Fibroblast of the aortic adventitia (primary cell): ENCODE measurements at regions not wholly inside any gene's neighbourhood (a gene's known extent, or its start where the extent isn't known, plus 50 kb on each side); places are given as distances from the start of the nearest gene placed in this dataset.

Source experiments
- DNase-seq: peaks from one replicate; pipeline ENCODE4 v3.0.0-alpha.2; 2010; ENCODE audit warnings: low read depth
- H3K4me3 ChIP-seq: 2 replicates; pipeline ENCODE4 v1.5.1; 2011; ENCODE audit warnings: low read depth, mild to moderate bottlenecking, control low read depth, low read length, moderate library complexity
- TF ChIP-seq, protein P1 (sequence below): IDR thresholded peaks from 2 replicates; pipeline ENCODE4 v1.5.1; 2011; ENCODE audit warnings: mild to moderate bottlenecking, low read length, control low read depth, inconsistent platforms; ENCODE audit not compliant: insufficient read depth

DNA sequence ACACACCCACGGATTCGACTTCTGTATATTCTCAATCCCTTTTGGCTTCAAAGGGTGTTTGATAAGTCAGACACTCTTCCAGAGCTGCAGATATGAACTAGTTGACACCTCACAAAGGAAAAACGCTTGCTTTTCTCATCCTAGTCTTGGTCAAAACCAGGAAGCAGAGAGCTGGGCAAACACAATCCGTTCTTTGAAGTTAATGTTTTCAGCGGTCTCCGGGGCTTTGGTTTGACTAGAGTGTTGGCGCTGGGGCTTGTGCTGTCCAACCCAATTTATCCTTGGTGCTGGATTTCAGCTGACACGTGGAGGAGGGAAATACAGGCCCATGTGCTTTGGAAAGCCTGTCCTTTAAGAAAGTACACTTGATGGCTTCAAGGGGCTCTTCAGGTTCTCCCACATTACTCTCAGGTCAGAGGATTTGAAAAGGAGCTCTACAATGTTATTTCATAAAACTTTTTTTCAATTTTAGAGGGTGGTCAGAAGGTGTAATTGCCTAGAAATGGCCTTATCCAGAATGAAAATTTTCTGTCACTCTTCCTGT lies 985.8 kb downstream of the VRK1 start:
- DNase-seq: no peak
- no peak overlapping the region for H3K4me3 ChIP-seq
- TF ChIP-seq, protein P1, sequence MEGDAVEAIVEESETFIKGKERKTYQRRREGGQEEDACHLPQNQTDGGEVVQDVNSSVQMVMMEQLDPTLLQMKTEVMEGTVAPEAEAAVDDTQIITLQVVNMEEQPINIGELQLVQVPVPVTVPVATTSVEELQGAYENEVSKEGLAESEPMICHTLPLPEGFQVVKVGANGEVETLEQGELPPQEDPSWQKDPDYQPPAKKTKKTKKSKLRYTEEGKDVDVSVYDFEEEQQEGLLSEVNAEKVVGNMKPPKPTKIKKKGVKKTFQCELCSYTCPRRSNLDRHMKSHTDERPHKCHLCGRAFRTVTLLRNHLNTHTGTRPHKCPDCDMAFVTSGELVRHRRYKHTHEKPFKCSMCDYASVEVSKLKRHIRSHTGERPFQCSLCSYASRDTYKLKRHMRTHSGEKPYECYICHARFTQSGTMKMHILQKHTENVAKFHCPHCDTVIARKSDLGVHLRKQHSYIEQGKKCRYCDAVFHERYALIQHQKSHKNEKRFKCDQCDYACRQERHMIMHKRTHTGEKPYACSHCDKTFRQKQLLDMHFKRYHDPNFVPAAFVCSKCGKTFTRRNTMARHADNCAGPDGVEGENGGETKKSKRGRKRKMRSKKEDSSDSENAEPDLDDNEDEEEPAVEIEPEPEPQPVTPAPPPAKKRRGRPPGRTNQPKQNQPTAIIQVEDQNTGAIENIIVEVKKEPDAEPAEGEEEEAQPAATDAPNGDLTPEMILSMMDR: no peak

- TF ChIP-seq, protein P1: no peak
- H3K4me3 ChIP-seq: no peak overlapping the region
- no peak for DNase-seq
Measured at GRCh38 chr14:97785495-97785894, 988.3 kb downstream of the VRK1 start.

- TF ChIP-seq, protein P1: no peak
- no peak for DNase-seq
- H3K4me3 ChIP-seq: no peak overlapping the region
Measured at GRCh38 chr14:97788364-97788763, 991.2 kb downstream of the VRK1 start.

DNA sequence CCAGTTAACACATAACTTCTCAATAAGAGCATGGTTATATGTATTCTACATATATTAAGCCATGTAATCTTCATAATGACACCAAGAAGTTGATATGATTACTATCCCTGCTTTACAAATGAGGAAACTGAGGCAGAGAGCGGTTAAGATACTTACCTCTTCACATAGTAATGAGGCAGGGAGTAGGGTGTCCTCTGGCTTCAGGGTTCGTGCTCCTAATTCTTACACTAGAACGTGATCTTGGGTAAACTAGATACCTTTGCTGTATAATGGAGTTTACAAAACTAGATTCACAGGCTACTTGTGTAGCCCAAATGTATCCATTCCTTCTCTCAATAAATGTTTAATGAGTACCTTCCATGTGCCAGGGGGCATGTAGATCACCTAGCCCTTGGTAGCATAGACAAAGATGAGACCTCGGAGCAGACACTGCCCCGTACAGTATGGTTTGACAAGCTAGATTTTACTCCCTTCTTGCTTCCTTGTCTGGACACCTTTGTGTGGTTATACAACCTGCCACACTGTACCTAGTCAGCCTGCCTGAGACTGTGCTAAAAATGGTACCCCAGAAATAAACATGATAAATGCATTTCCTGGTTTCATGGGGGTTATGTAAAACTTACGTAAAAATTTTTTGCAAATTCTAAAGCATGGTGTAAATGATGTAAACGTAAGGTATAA lies 991.8 kb downstream of the VRK1 start:
- no peak overlapping the region for H3K4me3 ChIP-seq
- no peak for DNase-seq
- TF ChIP-seq, protein P1: no peak

DNA sequence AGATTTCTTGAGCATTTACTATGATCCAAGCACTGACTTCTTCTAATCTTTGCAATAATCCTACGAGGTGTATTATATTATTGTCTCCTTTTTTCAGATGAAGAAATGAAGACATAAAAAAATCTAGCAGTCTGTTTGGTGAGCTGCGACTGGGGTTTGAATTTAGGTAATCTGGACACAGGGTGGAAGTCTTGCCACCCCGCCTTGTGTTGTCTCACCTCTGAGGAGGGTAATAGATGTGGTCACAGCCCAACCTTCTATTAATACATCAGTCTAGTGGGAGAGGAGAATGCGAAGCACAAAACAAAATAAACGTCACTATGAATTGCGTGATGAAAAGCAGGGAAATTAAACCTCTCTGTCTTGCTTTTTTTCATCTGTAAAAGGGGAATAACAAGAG lies 993.9 kb downstream of the VRK1 start:
- no peak for DNase-seq
- H3K4me3 ChIP-seq: no peak overlapping the region
- TF ChIP-seq, protein P1: no peak

- TF ChIP-seq, protein P1: no peak
- no peak for DNase-seq
- no peak overlapping the region for H3K4me3 ChIP-seq
Measured at GRCh38 chr14:97791906-97792305, 994.7 kb downstream of the VRK1 start.

GRCh38 chr14:97796511-97796910 lies 999.3 kb downstream of the VRK1 start:
- H3K4me3 ChIP-seq: no peak overlapping the region
- no peak for DNase-seq
- TF ChIP-seq, protein P1: no peak
